H1 (cell line): ENCODE measurements at regions not wholly inside any gene's neighbourhood (a gene's known extent, or its start where the extent isn't known, plus 50 kb on each side); places are given as distances from the start of the nearest gene placed in this dataset.
A peak's percentile ranks its signal among the peaks of the same experiment; 100 is the strongest.

Experiments used
- CTCF ChIA-PET: fragments of 300-600 bp; sonication (Branson Sonifier 250); formaldehyde crosslinking; loops from one replicate; lab custom pipeline; 2021; ENCODE audit not compliant: partially characterized antibody; lab: Charles Lee
- POLR2A ChIA-PET: fragments of 300-600 bp; sonication (Branson Sonifier 250); formaldehyde crosslinking; loops from one replicate; lab custom pipeline; 2021; ENCODE audit warnings: inconsistent platforms; ENCODE audit not compliant: partially characterized antibody; lab: Charles Lee
- DNase-seq, 2 experiments: peaks; one replicate each; pipeline versions ENCODE4 v3.0.0 to v3.0.0-alpha.2; 2010 to 2022; ENCODE audit warnings: low spot score in 2 of 2, low read depth in 1 of 2, mixed read lengths in 1 of 2
- FAIRE-seq: peaks from 2 replicates; lab custom pipeline; 2011; peaks lifted over from hg19 to GRCh38; lab: Jason Lieb, UNC
- H2AFZ ChIP-seq: 2 replicates; pipeline ENCODE4 v1.8.1; 2012; ENCODE audit warnings: low read length, inconsistent platforms
- H2AK5ac ChIP-seq: 2 replicates; pipeline ENCODE4 v1.6.1; 2013; ENCODE audit warnings: low read depth, low read length
- H2BK120ac ChIP-seq: replicated peaks from 2 replicates; pipeline ENCODE3; 2013; ENCODE audit warnings: low read depth, low read length, inconsistent platforms
- H2BK12ac ChIP-seq: 2 replicates; pipeline ENCODE4 v1.6.1; 2013; ENCODE audit warnings: low read depth, low read length
- H2BK15ac ChIP-seq: 2 replicates; pipeline ENCODE4 v1.6.1; 2013; ENCODE audit warnings: low read length
- H2BK20ac ChIP-seq: 2 replicates; pipeline ENCODE4 v1.6.1; 2013; ENCODE audit warnings: low read length
- H2BK5ac ChIP-seq: 2 replicates; pipeline ENCODE4 v1.6.1; 2013; ENCODE audit warnings: low read depth, low read length
- H3K14ac ChIP-seq: 2 replicates; pipeline ENCODE4 v1.6.1; 2013; ENCODE audit warnings: inconsistent platforms; ENCODE audit not compliant: insufficient read length
- H3K18ac ChIP-seq: 2 replicates; pipeline ENCODE4 v1.6.1; 2013; ENCODE audit warnings: low read length; ENCODE audit errors: extremely low read depth
- H3K23ac ChIP-seq: 2 replicates; pipeline ENCODE4 v1.6.1; 2013; ENCODE audit warnings: inconsistent platforms; ENCODE audit not compliant: insufficient read length
- H3K23me2 ChIP-seq: 2 replicates; pipeline ENCODE4 v1.6.1; 2013; ENCODE audit warnings: low read depth, low read length
- H3K27ac ChIP-seq: 2 replicates; pipeline ENCODE4 v1.6.1; 2011; ENCODE audit warnings: low read depth, low read length, inconsistent platforms
- H3K27me3 ChIP-seq, 4 experiments: replicated peaks in 1 of 4; 1 replicate in 1 of 4; 2 replicates in 3 of 4; pipeline versions ENCODE4 v1.6.1 to v1.8.1; 2011 to 2013; ENCODE audit warnings: low read length in 3 of 4, mild to moderate bottlenecking in 3 of 4, inconsistent platforms in 2 of 4, mixed read lengths in 2 of 4, moderate library complexity in 1 of 4; ENCODE audit not compliant: control insufficient read depth in 3 of 4, insufficient read depth in 3 of 4; ENCODE audit errors: extremely low read depth in 1 of 4
- H3K36me3 ChIP-seq, 4 experiments: 2 replicates each; pipeline versions ENCODE4 v1.6.1 to v1.8.1; 2011 to 2013; ENCODE audit warnings: mild to moderate bottlenecking in 4 of 4, low read length in 3 of 4, moderate library complexity in 2 of 4, control low read depth in 1 of 4, inconsistent platforms in 1 of 4; ENCODE audit not compliant: insufficient read depth in 4 of 4, control insufficient read depth in 2 of 4
- H3K4ac ChIP-seq: replicated peaks from 2 replicates; pipeline ENCODE3; 2013; ENCODE audit warnings: low read length, low read depth, mixed read lengths, inconsistent platforms; ENCODE audit not compliant: insufficient read length
- H3K4me1 ChIP-seq, 4 experiments: replicated peaks in 1 of 4; 1 replicate in 1 of 4; 2 replicates in 3 of 4; pipeline versions ENCODE4 v1.6.1 to v1.8.1; 2011 to 2013; ENCODE audit warnings: low read length in 3 of 4, inconsistent platforms in 2 of 4, mixed read lengths in 1 of 4; ENCODE audit not compliant: insufficient read depth in 4 of 4, control insufficient read depth in 3 of 4
- H3K4me2 ChIP-seq, 2 experiments: 2 replicates each; pipeline versions ENCODE4 v1.6.1 to v1.8.1; 2011 to 2013; ENCODE audit warnings: low read depth in 2 of 2, low read length in 2 of 2, control low read depth in 1 of 2, inconsistent platforms in 1 of 2, mild to moderate bottlenecking in 1 of 2; ENCODE audit not compliant: insufficient read depth in 1 of 2
- H3K4me3 ChIP-seq, 4 experiments: fragments of 200-600, 300-600 bp in 1 of 4; sonication (generic), shearing (Covaris generic), sonication (Bioruptor Twin) in 1 of 4; 2 replicates each; pipeline versions ENCODE4 v1.5.1 to v1.8.1; 2011 to 2016; ENCODE audit warnings: low read length in 4 of 4, low read depth in 3 of 4, control low read depth in 2 of 4, inconsistent platforms in 2 of 4, mild to moderate bottlenecking in 2 of 4, mixed read lengths in 1 of 4, moderate library complexity in 1 of 4; ENCODE audit not compliant: insufficient read depth in 2 of 4; ENCODE audit errors: extremely low read depth in 1 of 4
- H3K56ac ChIP-seq: replicated peaks from 2 replicates; pipeline ENCODE3; 2013; ENCODE audit warnings: low read depth, mild to moderate bottlenecking, mixed read lengths, low read length, inconsistent platforms; ENCODE audit not compliant: insufficient read length
- H3K79me1 ChIP-seq: 2 replicates; pipeline ENCODE4 v1.6.1; 2013; ENCODE audit warnings: low read depth, low read length, control low read depth
- H3K79me2 ChIP-seq, 2 experiments: 2 replicates each; pipeline versions ENCODE4 v1.6.1 to v1.8.1; 2012 to 2013; ENCODE audit warnings: low read length in 2 of 2, mild to moderate bottlenecking in 2 of 2, inconsistent platforms in 1 of 2; ENCODE audit not compliant: insufficient read depth in 2 of 2, control insufficient read depth in 1 of 2
- H3K9ac ChIP-seq, 4 experiments: replicated peaks in 1 of 4; 1 replicate in 1 of 4; 2 replicates in 3 of 4; pipeline versions ENCODE4 v1.6.1 to v1.8.1; 2011 to 2013; ENCODE audit warnings: low read depth in 3 of 4, low read length in 3 of 4, control low read depth in 2 of 4, mild to moderate bottlenecking in 2 of 4, moderate library complexity in 2 of 4, inconsistent platforms in 1 of 4; ENCODE audit errors: extremely low read depth in 1 of 4
- H3K9me3 ChIP-seq, 2 experiments: 2 replicates each; pipeline versions ENCODE4 v1.6.1 to v1.8.1; 2012 to 2013; ENCODE audit warnings: mild to moderate bottlenecking in 2 of 2, moderate library complexity in 2 of 2, control low read depth in 1 of 2, inconsistent platforms in 1 of 2, low read depth in 1 of 2, low read length in 1 of 2, mixed read lengths in 1 of 2; ENCODE audit not compliant: insufficient read depth in 2 of 2
- H4K20me1 ChIP-seq, 2 experiments: replicated peaks in 1 of 2; 2 replicates each; pipeline versions ENCODE3 to v1.8.1; 2011 to 2013; ENCODE audit warnings: inconsistent platforms in 2 of 2, low read length in 2 of 2, mild to moderate bottlenecking in 1 of 2; ENCODE audit not compliant: insufficient read depth in 2 of 2, control insufficient read depth in 1 of 2
- H4K5ac ChIP-seq: 2 replicates; pipeline ENCODE4 v1.6.1; 2013; ENCODE audit warnings: low read length, low read depth, mixed read lengths, inconsistent platforms; ENCODE audit not compliant: insufficient read length
- H4K8ac ChIP-seq: 2 replicates; pipeline ENCODE4 v1.8.0; 2013; ENCODE audit warnings: mild to moderate bottlenecking, moderate library complexity, low read length, inconsistent platforms; ENCODE audit not compliant: insufficient read depth; ENCODE audit errors: extremely low read depth
- H4K91ac ChIP-seq: replicated peaks from 2 replicates; pipeline ENCODE3; 2013; ENCODE audit warnings: low read length, mixed read lengths, inconsistent platforms; ENCODE audit not compliant: insufficient read length
- NANOG ChIP-seq: IDR thresholded peaks from 2 replicates; pipeline ENCODE4 v1.6.1; 2011; ENCODE audit warnings: low read length, low read depth, mild to moderate bottlenecking, inconsistent platforms; ENCODE audit not compliant: insufficient read depth, poor library complexity, severe bottlenecking
- RAD21 ChIP-seq, 2 experiments: IDR thresholded peaks in 1 of 2; conservative IDR thresholded peaks in 1 of 2; 2 replicates each; pipeline ENCODE4 v1.6.1; 2011; ENCODE audit warnings: low read depth in 2 of 2, low read length in 2 of 2, improper control_type of control experiment in 1 of 2, inconsistent platforms in 1 of 2, mild to moderate bottlenecking in 1 of 2, moderate library complexity in 1 of 2
- WGBS, 2 experiments: shearing (Covaris generic) in 1 of 2; methylation state at CpG; one replicate each; pipeline versions ENCODE4 v1.1.6 to v1.1.7; 2013 to 2015; ENCODE audit warnings: low lambda C conversion rate in 2 of 2, mixed read lengths in 2 of 2, inconsistent platforms in 1 of 2, low coverage in 1 of 2, missing lambda C conversion rate in 1 of 2; ENCODE audit not compliant: insufficient replicate concordance in 2 of 2, insufficient coverage in 1 of 2, insufficient read length in 1 of 2; ENCODE audit errors: extremely low coverage in 1 of 2, missing lambda C conversion rate in 1 of 2; 5-methylcytosine and 5-hydroxymethylcytosine counted together

DNA sequence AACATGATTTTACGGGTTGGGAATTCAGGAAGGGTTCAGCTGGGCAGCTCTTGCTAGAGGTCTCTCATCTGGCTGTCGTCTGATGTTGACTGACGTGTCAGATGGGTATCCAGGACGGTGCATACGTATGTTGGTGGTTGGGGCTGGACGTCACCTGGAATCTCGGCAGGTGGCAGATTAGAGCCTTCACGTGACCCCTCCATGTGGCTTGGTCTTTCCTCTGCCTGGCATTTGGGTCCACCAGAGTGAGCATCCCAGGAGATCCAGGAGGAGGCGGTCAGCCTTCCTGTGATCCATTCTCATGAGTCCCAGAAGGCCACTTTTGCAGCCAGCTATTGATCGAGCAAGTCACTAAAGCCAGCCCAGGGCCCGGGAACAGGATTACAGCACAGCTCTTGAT, 202.7 kb downstream of the FOXL1 start:
- Histone ChIP-seq H3K4ac (no peak overlapping the region), H3K23ac (no peak overlapping the region), H3K9me3 (no peaks in the 10 kb centered on the region), H3K79me1 (no peaks in the 10 kb centered on the region), H3K23me2 (no peaks in the 10 kb centered on the region), H3K4me3 (no peak overlapping the region), H3K79me2 (no peaks in the 10 kb centered on the region), H2BK20ac (no peak overlapping the region), H3K4me1 (no peaks in the 10 kb centered on the region), H4K20me1 (no peaks in the 10 kb centered on the region), H2BK5ac (no peak overlapping the region), H3K27me3 (no peaks in the 10 kb centered on the region), H2BK15ac (no peak overlapping the region), H3K9ac (no peak overlapping the region), H3K56ac (no peak overlapping the region), H2AK5ac (no peak overlapping the region), H2BK12ac (no peak overlapping the region), H3K14ac (no peak overlapping the region), H4K8ac (no peak overlapping the region), H2AFZ (no peak overlapping the region), H3K27ac (no peak overlapping the region), H4K91ac (no peak overlapping the region), H3K4me2 (no peak overlapping the region), H2BK120ac (no peak overlapping the region), H3K36me3 (no peaks in the 10 kb centered on the region), H4K5ac (no peak overlapping the region), H3K18ac (no peak overlapping the region)
- ChIA-PET CTCF (interaction anchor here (0.7 to 2.2 kb wide), 6 partner anchors 8 to 79 kb away, joined by 3 to 7 read pairs (median 3); no protein-coding TSS in a partner anchor), POLR2A (no interaction called here)
- FAIRE-seq (no peak), DNase-seq (no peak)
- WGBS, 2 experiments = 89% methylated on average over 11 of the region's 11 CpGs; no CpG with 5 or more reads in 1 of the 2 experiments
- TF ChIP-seq NANOG = no peak
- TF ChIP-seq RAD21 (IDR thresholded peaks at IDR 0.05 in 1 of 2, conservative IDR thresholded peaks at IDR 0.05 in 1 of 2; ENCODE audit: low read depth in 2 of 2, low read length in 2 of 2) = 0 out of 4 replicates have a peak, but pooled peaks of 1 of the 2 experiments have one; percentile 2
